NCI-H2227 treated with DMSO at 0.1 percent for 48 hours (cell line): ENCODE measurements at regions not wholly inside any gene's neighbourhood (a gene's known extent, or its start where the extent isn't known, plus 50 kb on each side); places are given as distances from the start of the nearest gene placed in this dataset.

Source experiments
- DNase-seq: peaks from one replicate; lab custom pipeline; 2025; lab: John Stamatoyannopoulos, UW

DNA sequence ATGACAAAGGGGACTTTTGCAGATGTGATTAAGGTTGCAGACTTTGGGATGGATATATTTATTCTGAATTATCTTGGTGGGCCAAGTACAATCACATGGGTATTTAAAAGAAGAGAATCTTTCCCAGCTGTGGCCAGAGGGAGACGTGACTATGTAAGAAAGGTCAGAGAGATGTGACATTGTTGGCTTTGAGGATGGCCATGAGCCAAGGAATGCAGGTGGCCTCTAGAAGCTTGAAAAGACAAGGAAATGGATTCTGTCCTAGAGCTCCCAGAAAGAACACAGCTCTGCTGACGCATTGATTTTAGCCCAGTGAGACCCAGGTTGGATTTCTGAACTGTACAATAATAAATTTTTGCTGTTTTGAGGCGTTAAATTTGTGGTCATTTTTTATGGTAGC, 616.0 kb upstream of the TBL1XR1 start:
- DNase-seq, result no peak

DNA sequence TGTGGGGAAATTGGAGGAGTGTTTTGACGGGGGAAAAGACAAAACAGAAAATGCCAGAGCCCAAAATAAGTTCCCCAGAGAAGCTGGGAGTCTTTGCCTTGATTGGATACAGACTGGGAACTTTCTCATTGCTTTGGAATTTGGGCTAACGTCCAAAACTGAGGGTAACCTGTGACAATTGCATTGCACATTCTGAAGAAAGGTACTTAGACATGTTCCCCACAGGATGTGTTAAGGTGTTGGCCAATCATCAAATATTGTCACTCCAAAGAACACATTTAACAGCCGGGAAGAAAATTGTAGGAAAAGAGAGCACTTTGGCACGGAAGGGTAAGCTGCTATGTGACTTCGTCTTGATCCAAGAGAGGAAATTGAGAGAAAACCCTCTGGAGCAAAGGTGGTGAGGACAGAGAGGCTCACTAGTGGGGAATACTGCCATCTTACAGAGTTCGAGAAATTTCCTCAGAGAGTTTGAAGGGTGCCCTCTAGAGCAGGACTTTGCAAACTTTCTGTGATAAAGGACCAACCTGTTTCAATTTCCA, 619.5 kb upstream of the TBL1XR1 start:
- no peak for DNase-seq

DNA sequence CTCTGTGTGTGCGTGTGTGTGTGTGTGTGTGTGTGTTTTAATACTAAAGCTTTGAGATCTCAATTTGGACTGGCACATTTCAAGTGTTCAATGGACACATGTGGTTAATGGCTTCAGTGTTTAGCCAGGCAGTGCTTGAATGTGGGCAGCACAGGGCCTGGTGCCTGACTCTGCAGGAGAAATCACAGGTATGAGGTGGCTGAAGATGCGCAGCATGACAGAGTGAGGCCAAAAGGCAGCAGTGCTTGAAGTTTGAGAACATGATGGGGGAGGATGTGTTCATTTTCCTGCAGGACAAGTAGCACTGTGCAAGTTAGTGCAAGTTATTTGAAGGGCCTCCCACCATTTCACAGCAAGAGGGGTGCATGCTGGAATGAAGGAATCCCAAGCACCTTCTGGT, 620.5 kb upstream of the TBL1XR1 start:
- no peak for DNase-seq

DNA sequence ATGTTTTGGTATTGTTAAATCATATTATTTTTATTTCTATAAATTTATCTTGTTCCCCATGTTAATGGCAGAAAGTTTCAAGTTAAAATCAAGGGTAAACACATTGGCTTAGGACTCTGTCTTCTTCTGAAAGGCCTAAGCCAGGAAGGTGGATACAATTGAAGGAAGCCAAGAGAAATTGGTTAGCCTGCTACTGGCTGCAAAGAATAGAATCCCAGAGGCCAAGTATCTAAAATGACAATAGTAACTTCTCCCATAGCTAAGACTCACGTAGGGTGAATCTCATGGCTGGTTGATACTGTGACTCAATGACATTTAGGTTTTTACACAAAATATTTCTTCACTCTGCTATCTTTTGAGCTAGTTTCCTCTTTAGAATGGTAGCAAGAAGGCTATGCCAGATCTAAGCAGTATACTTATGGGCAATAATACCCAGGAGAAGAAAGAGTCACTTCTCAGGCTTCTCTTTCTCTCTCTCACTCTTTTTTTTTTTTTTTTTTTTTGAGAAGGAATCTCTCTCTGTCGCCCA, 621.5 kb upstream of the TBL1XR1 start:
- no peak for DNase-seq

DNA sequence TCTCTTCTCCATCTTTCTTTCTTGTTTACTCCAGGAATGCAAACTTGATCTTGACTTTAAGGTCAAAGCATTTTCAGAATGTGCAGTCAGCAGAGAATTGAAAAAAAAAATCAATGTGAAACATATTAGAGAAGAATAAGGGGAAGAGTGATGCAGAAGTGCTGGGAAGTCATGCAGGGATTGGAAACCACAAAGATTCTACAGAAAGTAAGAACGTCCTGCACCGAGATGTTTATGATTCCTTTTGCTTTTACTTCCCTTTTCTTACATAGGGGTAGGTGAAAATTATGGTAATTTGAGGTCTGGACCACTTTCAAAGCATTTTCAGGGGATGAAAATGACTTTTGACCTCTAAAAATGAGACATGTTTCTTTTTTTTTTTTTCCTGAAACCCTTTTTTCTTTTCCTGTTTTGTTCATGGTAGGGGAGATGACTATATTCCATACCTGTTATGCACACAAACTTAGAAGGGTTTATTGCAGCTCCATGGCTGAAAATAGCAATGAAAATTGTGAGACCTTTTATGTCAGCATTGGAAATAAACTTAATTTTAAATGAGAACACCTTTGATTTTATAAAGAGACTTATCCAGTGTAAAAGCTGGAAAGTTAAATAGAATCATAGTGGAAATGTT, 623.5 kb upstream of the TBL1XR1 start:
- no peak for DNase-seq

DNA sequence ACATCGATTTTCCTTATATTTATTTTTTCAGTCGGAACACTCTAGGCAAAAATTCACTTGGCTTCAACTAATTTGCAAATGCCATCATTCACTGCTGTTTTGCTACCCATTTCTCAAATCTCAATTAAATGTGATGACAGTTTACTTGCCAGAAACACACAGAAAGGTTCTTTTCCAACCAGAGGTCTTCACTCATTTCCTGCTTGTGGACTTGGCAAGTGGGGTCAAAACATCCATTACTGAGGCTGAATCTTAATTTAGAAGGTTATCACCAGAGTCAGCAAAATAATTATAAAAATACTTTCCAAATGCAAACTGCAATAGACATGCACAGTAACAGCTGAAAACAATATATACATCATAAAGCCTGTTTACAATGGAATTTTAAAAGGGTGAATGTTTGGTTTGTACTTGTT, 625.4 kb upstream of the TBL1XR1 start:
- no peak for DNase-seq

DNA sequence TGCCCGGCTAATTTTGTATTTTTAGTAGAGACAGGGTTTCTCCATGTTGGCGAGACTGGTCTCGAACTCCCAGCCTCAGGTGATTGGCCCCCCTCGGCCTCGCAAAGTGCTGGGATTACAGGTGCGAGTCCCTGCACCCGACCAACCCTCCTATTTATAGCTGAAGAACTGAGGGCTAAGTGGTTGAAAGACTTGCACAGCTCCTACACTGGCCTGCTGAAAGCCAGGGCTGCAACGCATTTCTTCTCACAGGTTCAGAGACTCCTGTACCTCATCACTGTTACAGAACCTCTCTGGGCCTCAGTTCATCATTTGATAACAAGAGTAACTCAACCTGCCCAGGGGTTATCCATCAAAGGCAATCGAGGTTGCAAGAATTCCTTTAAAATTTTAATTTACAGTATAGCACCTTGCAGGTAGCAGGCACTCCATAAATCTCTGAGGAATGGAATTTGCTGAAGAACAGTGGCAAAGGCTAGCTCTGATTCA, 626.5 kb upstream of the TBL1XR1 start:
- no peak for DNase-seq

DNA sequence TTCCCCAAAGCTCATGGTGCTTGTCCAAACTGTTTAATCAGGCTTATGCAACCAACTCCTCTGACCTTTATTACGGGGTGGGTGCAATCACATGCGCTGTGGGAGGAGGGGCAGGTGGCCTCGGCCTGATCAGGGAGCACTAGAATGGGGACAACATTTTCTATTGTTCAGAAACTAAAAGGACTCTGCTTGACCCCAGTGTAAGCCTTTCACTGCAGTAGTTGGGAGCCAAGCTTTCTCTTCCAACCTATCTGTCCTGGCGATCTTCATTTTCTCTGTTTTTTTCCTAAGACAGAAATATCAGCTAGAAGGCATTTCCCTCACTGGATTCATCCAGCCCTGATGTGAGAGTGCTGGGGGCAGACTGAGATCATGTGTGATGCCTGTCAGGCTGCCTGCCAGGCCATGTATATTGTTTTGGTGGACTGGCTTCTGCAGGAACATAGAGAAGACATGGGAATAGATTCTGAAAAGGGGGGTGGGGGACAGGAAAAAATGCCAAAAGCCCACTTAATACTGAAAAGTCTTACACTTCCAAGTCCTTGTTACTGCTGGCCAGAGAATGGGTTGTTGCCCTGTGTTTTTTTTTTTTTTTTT, 627.0 kb upstream of the TBL1XR1 start:
- DNase-seq, result no peak

DNA sequence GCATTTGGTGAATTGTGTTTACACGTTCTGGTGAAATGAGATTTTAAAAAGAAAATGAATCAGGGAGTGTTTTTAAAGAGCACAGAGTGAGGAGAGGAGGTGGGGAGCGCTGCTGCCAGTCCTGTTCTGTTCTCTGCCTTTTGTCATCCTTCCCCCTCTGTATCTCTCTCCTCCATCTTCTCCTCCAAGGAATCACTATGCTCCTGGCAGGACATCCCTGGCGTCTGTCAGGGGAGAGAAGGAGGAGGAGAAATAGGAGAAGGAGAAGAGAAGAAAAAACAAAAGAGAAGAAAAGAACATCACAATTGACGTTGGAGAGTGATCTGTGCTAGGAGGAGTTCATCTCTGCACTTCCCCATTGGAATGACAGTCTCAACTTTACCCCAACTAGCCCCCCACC, 627.6 kb upstream of the TBL1XR1 start:
- no peak for DNase-seq

DNA sequence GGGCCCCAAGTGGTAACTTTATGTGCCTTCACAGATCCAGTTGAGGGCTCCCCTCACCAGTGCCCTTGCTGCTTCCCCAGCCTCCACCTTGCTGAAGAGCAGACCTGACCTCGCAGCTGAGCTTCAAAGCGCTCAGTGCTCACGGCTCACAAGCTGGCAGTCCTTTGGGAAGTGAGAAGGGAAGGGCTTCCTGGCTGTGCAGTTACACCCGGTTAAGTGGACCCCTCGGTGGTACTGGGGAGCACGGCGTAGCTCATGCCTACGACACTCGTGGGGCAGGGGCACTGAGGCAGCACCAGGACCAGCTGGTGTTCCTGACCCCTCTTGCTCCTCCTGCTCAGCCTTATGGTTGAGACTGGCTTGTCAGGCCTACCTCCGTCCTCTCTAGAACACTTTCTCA, 629.0 kb upstream of the TBL1XR1 start:
- DNase-seq, result no peak

DNA sequence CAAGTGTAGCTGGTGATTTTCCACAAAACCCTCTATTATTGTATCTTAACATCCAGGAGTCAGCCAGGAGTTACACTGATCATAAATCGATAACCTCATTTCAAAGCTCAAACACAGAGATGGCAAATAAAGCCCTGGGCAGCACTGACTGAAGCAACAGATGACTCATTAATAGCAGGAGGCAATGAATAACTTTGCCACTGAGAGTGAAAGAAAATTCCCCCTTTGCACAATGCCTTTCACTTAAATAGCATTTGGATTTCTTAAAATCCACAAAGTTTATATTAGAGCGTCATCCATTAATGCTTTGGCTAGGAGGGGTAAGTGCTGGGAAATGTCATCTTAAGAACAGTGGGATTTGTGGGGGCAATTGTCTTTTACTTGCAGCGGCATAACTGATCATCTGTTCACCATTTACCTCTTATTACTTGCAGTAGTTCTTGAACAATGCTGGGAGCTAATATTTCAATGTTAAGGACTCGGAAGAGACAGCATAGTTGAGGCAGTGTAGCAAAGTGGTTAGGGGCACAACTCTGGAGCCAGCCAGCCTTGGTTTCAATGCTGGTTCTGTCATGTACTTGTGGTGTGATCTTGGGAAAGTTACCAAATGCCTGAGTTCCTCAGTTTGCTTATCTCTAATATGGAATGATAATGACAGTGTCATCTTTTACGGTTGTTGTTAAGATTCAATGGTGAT, 630.4 kb upstream of the TBL1XR1 start:
- DNase-seq, result no peak

DNA sequence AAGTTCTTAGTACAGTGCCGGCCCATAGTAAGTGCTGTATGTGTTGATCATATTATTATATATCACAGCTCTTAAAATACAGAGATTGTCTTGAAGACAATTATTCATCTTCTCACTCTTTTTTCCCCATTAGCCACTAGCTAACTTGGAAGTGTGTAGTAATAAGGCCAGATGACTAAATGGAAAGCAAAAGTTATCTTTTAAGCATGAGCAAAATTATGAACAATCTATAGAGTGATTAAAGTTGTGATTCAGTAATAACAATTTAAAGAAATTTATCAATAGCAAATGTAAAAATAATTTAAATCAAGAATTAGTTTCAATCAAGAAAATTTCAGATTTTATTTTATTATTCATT, 630.9 kb upstream of the TBL1XR1 start:
- DNase-seq, result no peak

DNA sequence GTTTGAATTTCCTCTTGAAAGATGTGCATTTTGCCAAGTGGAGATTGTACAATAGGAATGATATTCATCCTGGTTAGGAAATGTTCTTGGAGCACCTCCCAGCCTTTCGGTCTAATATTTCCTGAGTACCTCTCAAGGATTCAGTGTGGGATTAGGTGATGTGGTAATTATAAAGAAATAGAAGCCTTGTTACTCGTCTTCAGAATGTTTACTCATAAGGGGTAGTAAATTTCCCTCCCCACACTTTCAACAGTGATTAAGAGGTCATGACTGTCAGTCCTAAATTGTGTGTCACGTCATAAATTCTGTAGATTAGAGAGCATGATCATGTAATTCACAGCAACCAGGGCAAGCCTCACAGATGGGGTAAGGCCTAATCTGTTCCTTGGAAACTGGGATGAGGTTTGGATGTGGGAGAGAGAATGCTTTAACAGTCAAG, 633.1 kb upstream of the TBL1XR1 start:
- DNase-seq, result peak; percentile 46

DNA sequence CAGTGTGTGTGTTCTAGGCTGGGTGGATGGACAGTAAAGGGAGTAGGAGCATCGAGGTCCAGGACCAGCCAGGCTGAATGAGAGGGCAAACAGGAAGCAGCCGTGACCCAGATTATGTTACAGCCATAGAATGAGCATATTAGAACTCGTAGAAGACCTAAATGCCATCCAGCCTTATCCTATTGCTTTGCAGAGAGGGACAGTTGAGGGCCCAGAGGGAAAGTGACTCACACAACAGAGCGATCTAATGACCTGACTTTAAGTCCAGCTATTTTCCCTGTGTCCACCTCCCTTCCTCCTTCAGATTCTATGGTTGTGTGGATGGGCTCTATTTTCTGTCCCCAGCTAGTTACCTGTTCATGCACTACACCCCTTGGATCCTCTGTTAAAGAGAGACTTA, 634.1 kb upstream of the TBL1XR1 start:
- DNase-seq, result no peak

DNA sequence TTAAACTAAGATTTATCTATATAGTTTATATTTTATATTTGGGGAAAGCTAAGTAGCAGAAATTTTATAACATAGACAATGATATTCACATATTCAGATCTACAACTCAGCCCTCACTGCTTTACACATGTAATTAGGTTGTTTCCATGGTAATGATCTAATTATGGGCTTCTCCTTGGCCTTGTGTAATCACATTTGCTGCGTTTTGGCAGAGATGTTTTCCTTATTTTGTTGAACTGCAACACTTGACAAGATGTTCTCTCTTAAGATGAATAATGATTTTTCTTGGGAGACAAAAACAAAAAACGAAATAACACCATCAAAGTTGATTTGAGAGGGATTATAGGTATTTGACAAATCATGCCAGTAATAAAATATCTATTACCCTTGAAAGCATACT, 635.6 kb upstream of the TBL1XR1 start:
- DNase-seq, result no peak

DNA sequence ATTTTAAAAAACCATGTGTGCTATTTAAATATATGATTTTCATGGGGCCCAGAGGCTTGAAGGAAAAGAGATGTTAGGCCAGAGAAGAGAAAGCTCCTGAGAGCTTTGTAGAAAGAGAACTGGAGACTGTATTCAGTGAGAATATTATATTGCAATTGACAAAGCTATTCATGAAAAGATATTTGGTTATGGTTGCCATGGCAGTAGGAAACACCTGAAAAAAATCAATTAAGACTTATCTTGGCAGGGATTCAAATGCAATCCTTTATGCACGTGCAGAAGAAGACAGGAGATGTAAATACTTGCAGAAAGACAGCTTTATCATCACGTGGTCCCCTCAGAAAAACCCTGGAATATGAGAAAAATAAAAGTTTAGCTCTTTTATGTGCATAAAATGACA, 636.0 kb upstream of the TBL1XR1 start:
- peak; percentile 8 for DNase-seq

DNA sequence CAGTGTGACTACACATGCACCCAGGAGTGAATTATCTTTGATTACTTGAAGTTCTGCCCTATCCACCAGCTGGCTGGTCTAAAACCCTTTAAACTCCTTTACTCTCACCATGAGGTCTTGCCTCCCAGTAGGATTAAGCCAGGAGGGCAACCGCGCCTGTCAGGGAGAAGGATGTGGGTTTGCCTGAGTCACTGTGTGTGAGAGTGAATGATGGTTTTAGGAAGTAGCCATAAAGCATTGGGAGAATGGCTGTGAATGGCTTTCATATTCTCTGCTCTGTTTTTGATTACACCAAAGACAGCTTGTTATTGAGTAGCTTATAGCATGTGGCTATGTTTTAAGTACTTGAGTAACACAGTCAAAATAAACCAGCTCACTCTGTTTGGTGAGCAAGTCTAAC, 637.7 kb upstream of the TBL1XR1 start:
- no peak for DNase-seq

DNA sequence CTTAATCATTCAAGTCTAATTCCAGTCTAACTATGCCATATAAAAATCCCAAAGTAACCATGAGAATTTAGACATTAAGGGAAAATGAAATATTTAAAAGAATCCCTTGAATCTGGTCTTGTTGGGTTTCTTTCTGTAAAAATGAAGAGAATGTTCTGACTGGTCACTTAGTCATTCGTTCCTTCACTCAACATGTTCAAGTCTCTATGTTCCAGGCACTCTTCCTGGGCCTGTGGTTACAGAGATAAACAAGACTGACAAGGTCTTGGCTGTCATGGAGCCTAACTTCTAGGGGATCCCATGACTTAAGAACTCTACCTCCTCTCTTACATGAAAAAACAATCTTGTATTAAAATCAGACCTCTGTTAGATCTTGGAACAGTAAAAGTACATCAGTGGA, 638.6 kb upstream of the TBL1XR1 start:
- no peak for DNase-seq

DNA sequence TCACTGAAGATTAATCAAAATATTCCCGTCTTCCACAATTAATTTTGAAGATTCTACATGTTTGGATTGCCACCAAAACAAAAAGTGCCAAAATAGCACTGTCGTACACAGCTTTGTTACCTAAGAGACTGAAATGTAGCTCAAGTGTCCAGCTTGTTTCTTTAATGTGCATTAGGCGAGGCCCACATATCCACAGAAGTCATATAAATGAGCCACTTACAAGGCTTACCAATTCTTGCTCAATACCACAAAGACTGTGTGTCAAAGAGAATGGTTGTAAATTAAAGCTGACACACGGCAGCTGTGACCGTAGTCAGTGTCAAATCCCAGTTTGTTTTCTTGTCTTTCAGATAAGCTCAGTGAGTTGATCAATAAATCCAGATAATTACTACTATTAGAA, 639.4 kb upstream of the TBL1XR1 start:
- peak; percentile 17 for DNase-seq

DNA sequence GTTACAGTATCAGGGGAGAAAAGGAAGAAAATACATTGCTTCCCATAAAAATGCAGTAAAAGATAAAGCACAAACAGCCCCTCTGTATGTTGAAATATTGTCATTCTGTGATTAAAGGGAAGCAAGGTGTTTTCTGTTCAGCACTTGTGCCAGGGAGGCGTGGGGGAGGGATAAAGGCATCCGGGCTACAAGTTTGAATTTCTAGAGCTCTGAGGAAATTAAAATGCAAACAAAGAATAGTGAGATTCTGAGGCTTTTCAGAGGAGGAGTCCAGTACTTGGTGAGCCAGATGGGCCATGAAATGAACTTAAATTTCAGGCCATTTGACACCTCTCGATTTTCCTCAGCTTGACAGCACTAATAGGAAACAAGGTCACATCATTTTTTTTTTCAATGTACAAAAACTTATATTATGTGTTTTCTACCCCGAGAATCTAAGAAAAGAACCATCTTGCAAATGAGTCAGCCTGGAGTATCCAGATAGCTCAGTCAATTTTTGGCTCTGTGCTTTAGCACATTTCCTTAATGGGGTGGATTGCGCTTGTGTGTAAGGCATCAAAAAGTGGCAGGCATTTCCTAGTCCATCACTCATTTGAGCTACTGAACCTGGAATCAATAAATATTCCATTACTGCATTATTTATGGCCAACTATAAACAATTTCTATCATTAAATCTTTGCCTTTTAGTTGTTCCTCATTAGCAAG, 640.8 kb upstream of the TBL1XR1 start:
- DNase-seq, result no peak

DNA sequence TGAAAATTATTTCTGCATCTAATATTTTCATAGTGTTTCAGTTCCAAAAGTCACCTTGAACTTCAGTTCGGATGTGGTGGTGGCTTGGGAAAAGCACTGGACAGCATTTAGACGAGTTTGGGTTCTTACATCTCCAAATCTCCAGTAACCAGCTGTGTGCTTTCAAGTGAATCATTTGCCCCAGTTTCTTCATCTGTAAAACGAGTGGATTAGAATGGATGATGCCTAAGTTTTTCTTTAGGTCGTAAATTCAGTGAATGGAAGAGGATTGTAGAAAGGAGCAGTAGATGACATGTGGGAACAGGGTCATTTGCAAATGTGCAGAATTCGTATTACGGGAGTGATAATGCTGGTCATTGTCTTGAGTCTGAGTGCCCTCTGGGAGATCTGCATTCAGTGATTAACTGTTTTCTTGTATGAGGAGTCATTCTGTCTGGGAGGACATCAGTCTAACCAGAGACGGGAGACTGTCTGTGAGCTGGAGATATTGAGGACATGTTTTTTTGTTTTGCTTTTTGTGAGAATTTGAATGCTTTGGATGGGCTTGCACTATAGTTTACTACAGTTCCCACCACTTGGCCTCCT, 641.6 kb upstream of the TBL1XR1 start:
- no peak for DNase-seq

DNA sequence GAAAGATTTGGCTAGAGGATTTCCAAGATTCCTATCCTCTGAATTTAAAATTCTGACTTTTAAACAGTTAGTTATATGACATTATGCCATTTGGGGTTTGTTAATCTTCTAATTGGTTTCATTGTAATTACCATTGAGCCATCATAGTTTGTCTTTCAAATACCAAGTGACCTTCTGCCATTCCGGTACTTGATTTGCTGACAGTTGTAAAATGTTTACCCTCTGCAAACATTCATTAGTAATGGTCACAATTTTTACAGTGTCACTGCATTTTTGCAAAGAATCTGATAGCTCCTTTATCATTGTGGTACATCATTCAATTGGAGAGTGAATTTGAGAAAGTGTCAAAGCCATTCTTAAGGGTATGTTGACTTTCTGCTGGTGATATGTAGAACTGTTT, 645.0 kb upstream of the TBL1XR1 start:
- no peak for DNase-seq
